T-cell (primary cell): ENCODE measurements at regions not wholly inside any gene's neighbourhood (a gene's known extent, or its start where the extent isn't known, plus 50 kb on each side); places are given as distances from the start of the nearest gene placed in this dataset.

Experiments
- ATAC-seq, 4 experiments: fragments of 200-7000 bp in 3 of 4; fragments of 150-1000 bp in 1 of 4; cut with Tn5 transposase; replicated peaks in 1 of 4; 1 replicate in 3 of 4; 2 replicates in 1 of 4; pipeline ENCODE4 v1.10.0; 2021; ENCODE audit warnings: moderate library complexity in 3 of 4, mild to moderate bottlenecking in 2 of 4, moderate number of reproducible peaks in 1 of 4
- CTCF ChIA-PET, 2 donors: fragments of 300-600 bp; sonication (Branson Sonifier 250); formaldehyde crosslinking; loops; one replicate each; lab custom pipeline; 2022; ENCODE audit warnings: antibody characterized with exemption in 2 of 2; lab: Charles Lee
- POLR2A ChIA-PET, 2 donors: fragments of 300-600 bp; sonication (Branson Sonifier 250); formaldehyde crosslinking; loops; one replicate each; lab custom pipeline; 2022; ENCODE audit warnings: antibody characterized with exemption in 2 of 2; lab: Charles Lee
- DNase-seq, 35 experiments: peaks; one replicate each; pipeline versions ENCODE4 v3.0.0 to v3.0.0-alpha.2; 2013 to 2023
- H3K27ac ChIP-seq: one replicate; pipeline ENCODE4 v1.5.1; 2013; ENCODE audit warnings: low read length
- H3K27me3 ChIP-seq, 2 experiments: replicated peaks in 1 of 2; 1 replicate in 1 of 2; 2 replicates in 1 of 2; pipeline versions ENCODE4 v1.6.1 to v1.7.0; 2013; ENCODE audit warnings: low read length in 1 of 2, mixed read lengths in 1 of 2; ENCODE audit not compliant: control insufficient read depth in 2 of 2, insufficient read depth in 2 of 2; ENCODE audit errors: extremely low read depth in 1 of 2
- H3K36me3 ChIP-seq, 2 donors: 1 replicate in 1 of 2; 2 replicates in 1 of 2; pipeline versions ENCODE4 v1.6.1 to v1.7.0; 2013; ENCODE audit warnings: low read length in 1 of 2; ENCODE audit not compliant: control insufficient read depth in 2 of 2, insufficient read depth in 1 of 2; ENCODE audit errors: extremely low read depth in 1 of 2
- H3K4me1 ChIP-seq, 2 experiments: 1 replicate in 1 of 2; 2 replicates in 1 of 2; pipeline versions ENCODE4 v1.6.1 to v1.7.0; 2013; ENCODE audit warnings: low read length in 2 of 2, mixed read lengths in 1 of 2; ENCODE audit not compliant: insufficient read depth in 2 of 2, control insufficient read depth in 1 of 2; ENCODE audit errors: extremely low read depth in 1 of 2
- H3K4me3 ChIP-seq, 2 donors: 1 replicate in 1 of 2; 2 replicates in 1 of 2; pipeline versions ENCODE4 v1.5.1 to v1.7.0; 2013; ENCODE audit warnings: mild to moderate bottlenecking in 2 of 2, low read length in 1 of 2, moderate library complexity in 1 of 2; ENCODE audit not compliant: control insufficient read depth in 1 of 2; ENCODE audit errors: extremely low read depth in 1 of 2
- H3K9me3 ChIP-seq: 2 replicates; pipeline ENCODE4 v1.7.0; 2013
- H3K27ac Mint-ChIP-seq, 2 donors: one replicate each; pipeline ENCODE4 v1.8.0; 2020 to 2021; ENCODE audit warnings: mild to moderate bottlenecking in 2 of 2, mixed read lengths in 2 of 2
- H3K27me3 Mint-ChIP-seq, 2 donors: one replicate each; pipeline ENCODE4 v1.8.0; 2021 to 2022; ENCODE audit warnings: mixed read lengths in 2 of 2
- H3K36me3 Mint-ChIP-seq: one replicate; pipeline ENCODE4 v1.8.0; 2021; ENCODE audit warnings: mixed read lengths
- H3K4me1 Mint-ChIP-seq, 3 donors: one replicate each; pipeline ENCODE4 v1.8.0; 2020 to 2022; ENCODE audit warnings: mixed read lengths in 3 of 3, mild to moderate bottlenecking in 1 of 3
- H3K4me3 Mint-ChIP-seq, 3 donors: one replicate each; pipeline ENCODE4 v1.8.0; 2020 to 2022; ENCODE audit warnings: mild to moderate bottlenecking in 3 of 3, mixed read lengths in 3 of 3, moderate library complexity in 3 of 3
- H3K9me3 Mint-ChIP-seq, 3 donors: one replicate each; pipeline ENCODE4 v1.8.0; 2020 to 2022; ENCODE audit warnings: mixed read lengths in 3 of 3
- WGBS: methylation state at CpG from one replicate; pipeline ENCODE4 v1.1.5; 2013; ENCODE audit warnings: missing lambda C conversion rate; ENCODE audit not compliant: insufficient coverage; 5-methylcytosine and 5-hydroxymethylcytosine counted together

- CTCF ChIA-PET: interaction anchor here in 1 of 2 donors (0.6 kb wide), 1 partner anchor 93 kb away, joined by 3 read pairs; no protein-coding TSS in a partner anchor
Measured at GRCh38 chr5:116779846-116780245, 205.2 kb upstream of the SEMA6A start.

GRCh38 chr5:116778651-116779280 lies 204.1 kb upstream of the SEMA6A start:
- POLR2A ChIA-PET: no interaction called here
- H3K27me3 Mint-ChIP-seq: peaks cover 0 to 3% of the 10 kb centered on the region in 2 donors
- H3K9me3 Mint-ChIP-seq: peaks cover 0 to 3% (median 0%) of the 10 kb centered on the region in 3 donors
- H3K4me3 ChIP-seq: no peak overlapping the region
- H3K4me1 ChIP-seq: no peaks in the 10 kb centered on the region
- no peak overlapping the region for H3K4me3 Mint-ChIP-seq
- no peak overlapping the region for H3K27ac Mint-ChIP-seq
- CTCF ChIA-PET: interaction anchor here in 1 of 2 donors (0.6 kb wide), 1 partner anchor 17 kb away, joined by 4 read pairs; no protein-coding TSS in a partner anchor
- no peak for ATAC-seq
- no peaks in the 10 kb centered on the region for H3K36me3 Mint-ChIP-seq
- WGBS: no CpG with 5 or more reads among the region's 2 CpGs
- no peak for DNase-seq
- no peaks in the 10 kb centered on the region for H3K36me3 ChIP-seq
- no peak overlapping the region for H3K27ac ChIP-seq
- no peaks in the 10 kb centered on the region for H3K9me3 ChIP-seq
- H3K27me3 ChIP-seq: no peaks in the 10 kb centered on the region
- no peaks in the 10 kb centered on the region for H3K4me1 Mint-ChIP-seq

More at GRCh38 chr5:116779846-116780245, 205.2 kb upstream of the SEMA6A start:
- H3K27ac Mint-ChIP-seq: no peak overlapping the region
- DNase-seq: no peak
- WGBS: 55% methylated on average over 3 of the region's 6 CpGs
- H3K4me3 Mint-ChIP-seq: no peak overlapping the region
- no peaks in the 10 kb centered on the region for H3K9me3 ChIP-seq
- peaks cover 0 to 3% (median 0%) of the 10 kb centered on the region in 3 donors for H3K9me3 Mint-ChIP-seq
- ATAC-seq: no peak
- no peaks in the 10 kb centered on the region for H3K27me3 ChIP-seq
- no peak overlapping the region for H3K27ac ChIP-seq
- POLR2A ChIA-PET: no interaction called here
- no peaks in the 10 kb centered on the region for H3K4me1 Mint-ChIP-seq
- H3K4me1 ChIP-seq: no peaks in the 10 kb centered on the region
- peaks cover 0 to 3% of the 10 kb centered on the region in 2 donors for H3K27me3 Mint-ChIP-seq
- no peaks in the 10 kb centered on the region for H3K36me3 Mint-ChIP-seq
- H3K4me3 ChIP-seq: no peak overlapping the region
- H3K36me3 ChIP-seq: no peaks in the 10 kb centered on the region

- H3K4me1 Mint-ChIP-seq: no peaks in the 10 kb centered on the region
- Histone ChIP-seq H3K9me3 (no peaks in the 10 kb centered on the region), H3K27ac (no peak overlapping the region), H3K27me3 (no peaks in the 10 kb centered on the region), H3K4me1 (no peaks in the 10 kb centered on the region), H3K4me3 (no peak overlapping the region), H3K36me3 (no peaks in the 10 kb centered on the region)
- ATAC-seq (no peak), DNase-seq (peak in 1 of 35 experiments; percentile 1)
- H3K27ac Mint-ChIP-seq: no peak overlapping the region
- ChIA-PET CTCF (no interaction called here), POLR2A (no interaction called here)
- peaks cover 0 to 3% of the 10 kb centered on the region in 2 donors for H3K27me3 Mint-ChIP-seq
- no peaks in the 10 kb centered on the region for H3K36me3 Mint-ChIP-seq
- H3K4me3 Mint-ChIP-seq: no peak overlapping the region
- H3K9me3 Mint-ChIP-seq: peaks cover 0 to 3% (median 0%) of the 10 kb centered on the region in 3 donors
- WGBS: 62% methylated on average over 2 of the region's 10 CpGs
Measured at GRCh38 chr5:116778032-116778431, 203.4 kb upstream of the SEMA6A start.

GRCh38 chr5:116773926-116774325 lies 199.3 kb upstream of the SEMA6A start:
- DNase-seq (no peak), ATAC-seq (no peak)
- no CpG with 5 or more reads among the region's 5 CpGs for WGBS
- CTCF ChIA-PET: interaction anchor here in 1 of 2 donors (1.1 kb wide), 1 partner anchor 31 kb away, joined by 3 read pairs; no protein-coding TSS in a partner anchor
- no peak overlapping the region for H3K27ac ChIP-seq
- no peaks in the 10 kb centered on the region for H3K36me3 Mint-ChIP-seq
- H3K4me3 Mint-ChIP-seq: no peak overlapping the region
- H3K4me3 ChIP-seq: no peak overlapping the region
- H3K27me3 Mint-ChIP-seq: peaks cover 0 to 3% of the 10 kb centered on the region in 2 donors
- H3K4me1 ChIP-seq: no peaks in the 10 kb centered on the region
- H3K36me3 ChIP-seq: no peaks in the 10 kb centered on the region
- H3K27ac Mint-ChIP-seq: no peak overlapping the region
- H3K27me3 ChIP-seq: no peaks in the 10 kb centered on the region
- H3K9me3 Mint-ChIP-seq: no peaks in the 10 kb centered on the region
- no peaks in the 10 kb centered on the region for H3K4me1 Mint-ChIP-seq
- POLR2A ChIA-PET: no interaction called here
- no peaks in the 10 kb centered on the region for H3K9me3 ChIP-seq

- POLR2A ChIA-PET: no interaction called here
- Histone ChIP-seq H3K27ac (no peak overlapping the region), H3K4me1 (no peaks in the 10 kb centered on the region), H3K4me3 (no peak overlapping the region), H3K36me3 (no peaks in the 10 kb centered on the region), H3K27me3 (no peaks in the 10 kb centered on the region), H3K9me3 (no peaks in the 10 kb centered on the region)
- DNase-seq (no peak), ATAC-seq (no peak)
- CTCF ChIA-PET: interaction anchor here in 1 of 2 donors (1.1 kb wide), 1 partner anchor 30 kb away, joined by 3 read pairs; no protein-coding TSS in a partner anchor
- Mint-ChIP-seq H3K27ac (no peak overlapping the region), H3K4me1 (no peaks in the 10 kb centered on the region), H3K9me3 (no peaks in the 10 kb centered on the region), H3K4me3 (no peak overlapping the region), H3K36me3 (no peaks in the 10 kb centered on the region), H3K27me3 (peaks cover 0 to 3% of the 10 kb centered on the region in 2 donors)
- WGBS: 100% methylated on average over 1 of the region's 3 CpGs
Measured at GRCh38 chr5:116772806-116773205, 198.2 kb upstream of the SEMA6A start.

GRCh38 chr5:116772152-116772501 lies 197.5 kb upstream of the SEMA6A start:
- Mint-ChIP-seq H3K27me3 (peaks cover 0 to 3% of the 10 kb centered on the region in 2 donors), H3K27ac (no peak overlapping the region)
- no peak for ATAC-seq

More at GRCh38 chr5:116772152-116772501, 197.5 kb upstream of the SEMA6A start:
- H3K4me1 ChIP-seq: no peaks in the 10 kb centered on the region
- POLR2A ChIA-PET: no interaction called here
- Mint-ChIP-seq H3K4me1 (no peaks in the 10 kb centered on the region), H3K9me3 (no peaks in the 10 kb centered on the region), H3K36me3 (no peaks in the 10 kb centered on the region), H3K4me3 (no peak overlapping the region)
- H3K36me3 ChIP-seq: no peaks in the 10 kb centered on the region
- H3K4me3 ChIP-seq: no peak overlapping the region
- no peaks in the 10 kb centered on the region for H3K27me3 ChIP-seq
- no peak for DNase-seq
- WGBS: no CpG with 5 or more reads among the region's 1 CpG
- no peaks in the 10 kb centered on the region for H3K9me3 ChIP-seq
- H3K27ac ChIP-seq: no peak overlapping the region
- CTCF ChIA-PET: no interaction called here
